Chondrocyte (in vitro differentiated cells): ENCODE measurements at regions not wholly inside any gene's neighbourhood (a gene's known extent, or its start where the extent isn't known, plus 50 kb on each side); places are given as distances from the start of the nearest gene placed in this dataset.
"Not testable (repeated sequence)": the region's sequence is repeated elsewhere in the genome, so short reads cannot be mapped to it uniquely, and the experiment has no call there.

Experiments used
- DNase-seq: peaks from one replicate; pipeline ENCODE4 v3.0.0; 2021; ENCODE audit warnings: mixed read lengths, low spot score
- H3K27ac Mint-ChIP-seq: one replicate; pipeline ENCODE4 v1.8.0; 2021; ENCODE audit warnings: mild to moderate bottlenecking, moderate library complexity, mixed read lengths; ENCODE audit not compliant: unreplicated experiment
- H3K27me3 Mint-ChIP-seq: 2 replicates; pipeline ENCODE4 v1.8.0; 2021; ENCODE audit warnings: low read depth, mixed read lengths
- H3K36me3 Mint-ChIP-seq: 2 replicates; pipeline ENCODE4 v1.8.0; 2021; ENCODE audit warnings: low read depth, mixed read lengths
- H3K4me1 Mint-ChIP-seq: 2 replicates; pipeline ENCODE4 v1.8.0; 2021; ENCODE audit warnings: low read depth, mild to moderate bottlenecking, mixed read lengths
- H3K4me3 Mint-ChIP-seq: one replicate; pipeline ENCODE4 v1.8.0; 2021; ENCODE audit warnings: mild to moderate bottlenecking, moderate library complexity, mixed read lengths; ENCODE audit not compliant: unreplicated experiment
- H3K9me3 Mint-ChIP-seq: 2 replicates; pipeline ENCODE4 v1.8.0; 2021; ENCODE audit warnings: low read depth, mixed read lengths
- CTCF ChIP-seq: fragments of 200-600 bp; sonication (generic); IDR thresholded peaks from 2 replicates; pipeline ENCODE4 v1.5.0; 2021; ENCODE audit warnings: antibody characterized with exemption, mild to moderate bottlenecking, moderate library complexity

GRCh38 chrX:118286066-118286762, 59.7 kb upstream of the WDR44 start:
- TF ChIP-seq CTCF = no peak
- no peak overlapping the region for H3K27ac Mint-ChIP-seq
- DNase-seq = no peak
- peaks cover 3% of the 10 kb centered on the region for H3K27me3 Mint-ChIP-seq
- H3K36me3 Mint-ChIP-seq = no peaks in the 10 kb centered on the region
- H3K9me3 Mint-ChIP-seq = peaks cover 6% of the 10 kb centered on the region
- no peaks in the 10 kb centered on the region for H3K4me1 Mint-ChIP-seq
- H3K4me3 Mint-ChIP-seq = no peak overlapping the region

GRCh38 chrX:118295818-118296217, 50.1 kb upstream of the WDR44 start:
- DNase-seq, H3K36me3 Mint-ChIP-seq, H3K27ac Mint-ChIP-seq, H3K4me3 Mint-ChIP-seq, H3K27me3 Mint-ChIP-seq, H3K4me1 Mint-ChIP-seq: not testable (repeated sequence)
- peaks cover 21% of the 10 kb centered on the region for H3K9me3 Mint-ChIP-seq
